Endodermal cell (in vitro differentiated cells): ENCODE measurements at regions not wholly inside any gene's neighbourhood (a gene's known extent, or its start where the extent isn't known, plus 50 kb on each side); places are given as distances from the start of the nearest gene placed in this dataset.

Experiments
- DNase-seq: peaks from one replicate; pipeline ENCODE4 v3.0.0-alpha.2; 2017
- H3K27ac ChIP-seq: 2 replicates; pipeline ENCODE4 v1.5.1; 2013; ENCODE audit warnings: mild to moderate bottlenecking, low read depth, low read length, moderate library complexity
- H3K27me3 ChIP-seq: 2 replicates; pipeline ENCODE4 v1.6.1; 2013; ENCODE audit warnings: mild to moderate bottlenecking, low read length, moderate library complexity; ENCODE audit not compliant: insufficient read depth, control insufficient read depth, poor library complexity, severe bottlenecking
- H3K36me3 ChIP-seq: 2 replicates; pipeline ENCODE4 v1.7.0; 2013; ENCODE audit warnings: mild to moderate bottlenecking, low read length, moderate library complexity; ENCODE audit not compliant: control insufficient read depth, insufficient read depth
- H3K4me1 ChIP-seq: one replicate; pipeline ENCODE4 v1.7.0; 2013; ENCODE audit warnings: low read length; ENCODE audit not compliant: control insufficient read depth, insufficient read depth
- H3K4me3 ChIP-seq: 2 replicates; pipeline ENCODE4 v1.5.1; 2013; ENCODE audit warnings: mild to moderate bottlenecking, low read length, moderate library complexity
- H3K9ac ChIP-seq: 2 replicates; pipeline ENCODE4 v1.6.1; 2013; ENCODE audit warnings: mild to moderate bottlenecking, low read length, moderate library complexity; ENCODE audit not compliant: poor library complexity, severe bottlenecking; ENCODE audit errors: extremely low read depth
- H3K9me3 ChIP-seq: 2 replicates; pipeline ENCODE4 v1.6.1; 2013; ENCODE audit warnings: mild to moderate bottlenecking, low read length, moderate library complexity; ENCODE audit not compliant: control insufficient read depth
- H3K27ac Mint-ChIP-seq: 2 replicates; pipeline ENCODE4 v1.8.0; 2020; ENCODE audit warnings: mixed read lengths
- H3K27me3 Mint-ChIP-seq: 2 replicates; pipeline ENCODE4 v1.8.0; 2021; ENCODE audit warnings: mild to moderate bottlenecking, mixed read lengths; ENCODE audit not compliant: insufficient read depth
- H3K36me3 Mint-ChIP-seq: 2 replicates; pipeline ENCODE4 v1.8.0; 2020; ENCODE audit warnings: low read depth, mixed read lengths
- H3K4me1 Mint-ChIP-seq: 2 replicates; pipeline ENCODE4 v1.8.0; 2020; ENCODE audit warnings: mixed read lengths
- H3K4me3 Mint-ChIP-seq: 2 replicates; pipeline ENCODE4 v1.8.0; 2020; ENCODE audit warnings: mild to moderate bottlenecking, moderate library complexity, mixed read lengths
- H3K9me3 Mint-ChIP-seq: 2 replicates; pipeline ENCODE4 v1.8.0; 2020; ENCODE audit warnings: mild to moderate bottlenecking, mixed read lengths
- CTCF ChIP-seq: fragments of 200-600 bp; sonication (generic); conservative IDR thresholded peaks from 2 replicates; pipeline ENCODE4 v1.5.0; 2021; ENCODE audit warnings: antibody characterized with exemption, mild to moderate bottlenecking
- WGBS, 2 experiments: methylation state at CpG; one replicate each; pipeline versions ENCODE4 v1.1.5 to v1.1.7; 2013; ENCODE audit warnings: missing lambda C conversion rate in 2 of 2, mixed read lengths in 1 of 2; ENCODE audit not compliant: insufficient coverage in 1 of 2, insufficient read length in 1 of 2; 5-methylcytosine and 5-hydroxymethylcytosine counted together

GRCh38 chrX:121333942-121334341 is 286.5 kb downstream of the GLUD2 start:
- no CpG with 5 or more reads among the region's 3 CpGs for WGBS, 2 experiments
- Histone ChIP-seq H3K27ac (no peak overlapping the region), H3K36me3 (no peaks in the 10 kb centered on the region), H3K4me1 (no peaks in the 10 kb centered on the region), H3K9me3 (no peaks in the 10 kb centered on the region), H3K9ac (no peak overlapping the region), H3K27me3 (no peaks in the 10 kb centered on the region), H3K4me3 (no peak overlapping the region)
- Mint-ChIP-seq H3K9me3 (peaks cover 37% of the 10 kb centered on the region), H3K27ac (no peak overlapping the region), H3K27me3 (no peaks in the 10 kb centered on the region), H3K36me3 (no peaks in the 10 kb centered on the region), H3K4me3 (no peak overlapping the region), H3K4me1 (peaks cover 8% of the 10 kb centered on the region)
- TF ChIP-seq CTCF, result peak; percentile 70
- DNase-seq, result no peak

- DNase-seq, result no peak
- Histone ChIP-seq H3K4me3 (no peak overlapping the region), H3K27ac (no peak overlapping the region), H3K9ac (no peak overlapping the region), H3K27me3 (no peaks in the 10 kb centered on the region), H3K9me3 (no peaks in the 10 kb centered on the region), H3K36me3 (no peaks in the 10 kb centered on the region), H3K4me1 (no peaks in the 10 kb centered on the region)
- Mint-ChIP-seq H3K9me3 (peaks cover 28% of the 10 kb centered on the region), H3K4me3 (no peak overlapping the region), H3K27me3 (peaks cover 3% of the 10 kb centered on the region), H3K36me3 (no peaks in the 10 kb centered on the region), H3K27ac (no peak overlapping the region), H3K4me1 (peaks cover 16% of the 10 kb centered on the region)
- WGBS, 2 experiments, result 86% methylated on average over 3 of the region's 4 CpGs; no CpG with 5 or more reads in 1 of the 2 experiments
- no peak for TF ChIP-seq CTCF
Measured at GRCh38 chrX:121336831-121337421, 289.5 kb downstream of the GLUD2 start.

- no peak for TF ChIP-seq CTCF
- Histone ChIP-seq H3K9ac (no peak overlapping the region), H3K27me3 (no peaks in the 10 kb centered on the region), H3K36me3 (no peaks in the 10 kb centered on the region), H3K27ac (no peak overlapping the region), H3K9me3 (no peaks in the 10 kb centered on the region), H3K4me3 (no peak overlapping the region), H3K4me1 (no peaks in the 10 kb centered on the region)
- no peak for DNase-seq
- H3K4me3 Mint-ChIP-seq, result no peak overlapping the region
- H3K27me3 Mint-ChIP-seq, result peaks cover 3% of the 10 kb centered on the region
- H3K36me3 Mint-ChIP-seq, result no peaks in the 10 kb centered on the region
- WGBS, 2 experiments, result 89% methylated on average over 2 of the region's 2 CpGs; no CpG with 5 or more reads in 1 of the 2 experiments
- H3K27ac Mint-ChIP-seq, result no peak overlapping the region
- H3K9me3 Mint-ChIP-seq, result peaks cover 23% of the 10 kb centered on the region
- H3K4me1 Mint-ChIP-seq, result peaks cover 16% of the 10 kb centered on the region
Measured at GRCh38 chrX:121337816-121338215, 290.4 kb downstream of the GLUD2 start.
